Endothelial cell (in vitro differentiated cells): ENCODE measurements at regions not wholly inside any gene's neighbourhood (a gene's known extent, or its start where the extent isn't known, plus 50 kb on each side); places are given as distances from the start of the nearest gene placed in this dataset.

Experiments
- DNase-seq: peaks from one replicate; pipeline ENCODE4 v3.0.0; 2021; ENCODE audit warnings: low spot score
- H3K27ac Mint-ChIP-seq: one replicate; pipeline ENCODE4 v1.8.0; 2021; ENCODE audit warnings: mixed read lengths, inconsistent platforms; ENCODE audit not compliant: unreplicated experiment
- H3K27me3 Mint-ChIP-seq: one replicate; pipeline ENCODE4 v1.8.0; 2021; ENCODE audit warnings: mild to moderate bottlenecking, moderate library complexity, mixed read lengths, inconsistent platforms; ENCODE audit not compliant: unreplicated experiment
- H3K36me3 Mint-ChIP-seq: one replicate; pipeline ENCODE4 v1.8.0; 2021; ENCODE audit warnings: mild to moderate bottlenecking, low read depth, mixed read lengths, inconsistent platforms; ENCODE audit not compliant: unreplicated experiment
- H3K4me1 Mint-ChIP-seq: one replicate; pipeline ENCODE4 v1.8.0; 2021; ENCODE audit warnings: mild to moderate bottlenecking, mixed read lengths, inconsistent platforms; ENCODE audit not compliant: unreplicated experiment
- H3K4me3 Mint-ChIP-seq: one replicate; pipeline ENCODE4 v1.8.0; 2021; ENCODE audit warnings: mild to moderate bottlenecking, mixed read lengths, inconsistent platforms; ENCODE audit not compliant: unreplicated experiment
- H3K9me3 Mint-ChIP-seq: one replicate; pipeline ENCODE4 v1.8.0; 2021; ENCODE audit warnings: mixed read lengths, inconsistent platforms; ENCODE audit not compliant: unreplicated experiment
- TF ChIP-seq, protein P1 (sequence below): fragments of 200-600 bp; sonication (generic); IDR thresholded peaks from one replicate; pipeline ENCODE4 v1.5.0; 2021; ENCODE audit warnings: antibody characterized with exemption; ENCODE audit not compliant: unreplicated experiment

DNA sequence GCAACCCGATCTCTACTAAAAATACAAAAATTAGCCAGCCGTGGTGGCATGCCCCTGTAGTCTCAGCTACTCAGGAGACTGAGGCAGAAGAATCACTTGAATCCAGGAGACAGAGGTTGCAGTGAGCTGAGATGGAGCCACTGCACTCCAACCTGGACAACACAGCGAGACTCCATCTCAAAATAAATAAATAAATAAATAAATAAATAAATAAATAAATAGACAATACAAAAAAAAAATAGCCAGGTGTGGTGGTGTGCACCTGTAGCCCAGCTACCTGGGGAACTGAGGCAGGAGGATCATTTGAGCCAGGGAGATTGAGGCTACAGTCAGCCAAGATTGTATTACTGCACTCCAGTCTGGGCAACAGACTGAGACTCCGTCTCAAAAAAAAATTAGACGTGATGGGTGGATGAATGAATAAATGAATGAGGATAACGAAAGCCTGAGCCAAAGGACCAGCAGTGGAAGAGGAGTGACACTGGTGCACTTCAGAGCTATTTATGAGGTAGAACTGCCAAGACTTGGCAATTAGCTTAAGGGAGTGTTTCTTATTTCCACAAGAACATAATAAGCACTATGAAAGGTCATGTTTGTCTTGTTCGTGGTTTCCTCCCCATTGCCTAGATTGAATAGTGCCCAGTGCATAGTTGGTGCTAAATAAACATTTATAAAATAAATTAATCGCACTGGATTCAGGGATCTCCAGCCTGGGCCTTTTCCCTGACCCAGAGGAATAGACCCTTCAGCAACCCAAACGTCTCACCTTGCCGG is 232.2 kb downstream of the IDS start:
- TF ChIP-seq, protein P1, sequence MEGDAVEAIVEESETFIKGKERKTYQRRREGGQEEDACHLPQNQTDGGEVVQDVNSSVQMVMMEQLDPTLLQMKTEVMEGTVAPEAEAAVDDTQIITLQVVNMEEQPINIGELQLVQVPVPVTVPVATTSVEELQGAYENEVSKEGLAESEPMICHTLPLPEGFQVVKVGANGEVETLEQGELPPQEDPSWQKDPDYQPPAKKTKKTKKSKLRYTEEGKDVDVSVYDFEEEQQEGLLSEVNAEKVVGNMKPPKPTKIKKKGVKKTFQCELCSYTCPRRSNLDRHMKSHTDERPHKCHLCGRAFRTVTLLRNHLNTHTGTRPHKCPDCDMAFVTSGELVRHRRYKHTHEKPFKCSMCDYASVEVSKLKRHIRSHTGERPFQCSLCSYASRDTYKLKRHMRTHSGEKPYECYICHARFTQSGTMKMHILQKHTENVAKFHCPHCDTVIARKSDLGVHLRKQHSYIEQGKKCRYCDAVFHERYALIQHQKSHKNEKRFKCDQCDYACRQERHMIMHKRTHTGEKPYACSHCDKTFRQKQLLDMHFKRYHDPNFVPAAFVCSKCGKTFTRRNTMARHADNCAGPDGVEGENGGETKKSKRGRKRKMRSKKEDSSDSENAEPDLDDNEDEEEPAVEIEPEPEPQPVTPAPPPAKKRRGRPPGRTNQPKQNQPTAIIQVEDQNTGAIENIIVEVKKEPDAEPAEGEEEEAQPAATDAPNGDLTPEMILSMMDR = no peak
- no peaks in the 10 kb centered on the region for H3K9me3 Mint-ChIP-seq
- no peaks in the 10 kb centered on the region for H3K4me1 Mint-ChIP-seq
- H3K27me3 Mint-ChIP-seq = no peaks in the 10 kb centered on the region
- no peaks in the 10 kb centered on the region for H3K36me3 Mint-ChIP-seq
- H3K4me3 Mint-ChIP-seq = no peak overlapping the region
- no peak overlapping the region for H3K27ac Mint-ChIP-seq
- DNase-seq = no peak

DNA sequence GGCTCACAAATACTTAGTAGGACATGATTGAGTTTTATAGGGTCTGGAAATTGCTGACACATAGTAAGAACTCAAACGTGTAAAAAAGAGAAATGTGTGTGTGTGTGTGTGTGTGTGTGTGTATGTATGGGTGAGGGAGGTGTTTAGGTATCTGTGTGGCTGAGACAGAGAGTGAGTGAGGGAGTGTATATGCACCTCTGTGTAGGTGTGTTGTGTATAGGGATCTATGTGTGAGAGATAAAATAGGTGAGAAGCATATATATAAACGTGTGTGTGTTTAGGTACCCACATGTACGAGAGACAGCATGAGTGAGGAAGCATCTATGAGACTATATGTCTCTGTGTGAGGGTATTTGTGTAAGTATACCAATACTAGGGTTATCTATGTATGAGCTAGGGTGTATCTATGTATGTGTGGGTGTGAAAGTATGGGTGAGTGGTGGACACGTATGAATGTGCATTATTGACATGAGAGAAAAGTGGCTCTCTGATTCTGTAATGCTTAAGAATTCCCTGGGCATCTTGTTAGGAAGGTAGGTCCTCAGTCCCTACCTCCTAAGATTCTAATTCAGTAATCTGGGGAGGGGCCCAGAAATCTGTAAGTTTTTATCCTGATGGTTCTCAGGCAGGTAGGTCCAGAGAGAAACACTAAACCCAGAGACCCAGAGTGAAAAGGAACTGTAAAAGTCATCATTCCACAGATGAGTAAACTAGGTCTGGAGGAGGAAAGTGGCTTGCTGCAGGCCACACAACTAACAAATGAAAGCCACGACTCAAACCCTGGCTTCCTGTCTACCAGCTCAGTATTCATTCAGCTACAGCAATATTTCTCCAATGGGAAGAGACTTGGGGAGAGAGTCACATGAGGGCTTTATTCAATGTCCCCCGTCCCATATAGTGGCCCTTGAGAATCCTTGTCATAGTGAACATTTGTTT is 237.0 kb downstream of the IDS start:
- TF ChIP-seq, protein P1 = no peak
- Mint-ChIP-seq H3K27ac (no peak overlapping the region), H3K4me1 (no peaks in the 10 kb centered on the region), H3K36me3 (no peaks in the 10 kb centered on the region), H3K27me3 (no peaks in the 10 kb centered on the region), H3K4me3 (no peak overlapping the region), H3K9me3 (no peaks in the 10 kb centered on the region)
- no peak for DNase-seq

DNA sequence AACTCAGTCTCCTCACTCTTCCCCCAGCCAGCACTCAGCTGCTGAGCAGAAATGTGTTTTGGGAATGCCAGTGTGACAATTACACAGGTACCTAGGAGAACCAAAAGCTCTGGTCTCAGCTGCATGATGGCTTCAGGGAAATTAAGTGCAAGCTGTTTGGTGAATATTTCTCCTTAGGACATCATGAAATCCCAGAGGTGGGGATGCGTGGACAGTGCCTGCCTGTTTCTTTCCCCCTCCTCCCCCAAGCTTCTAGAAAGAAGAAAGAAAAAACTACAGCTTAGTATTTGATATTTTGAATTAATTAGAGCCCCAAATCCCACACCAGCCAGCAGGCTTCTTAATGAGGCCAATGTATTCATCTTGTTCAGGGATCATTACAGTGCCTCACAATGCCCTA is 243.0 kb downstream of the IDS start:
- Mint-ChIP-seq H3K27me3 (no peaks in the 10 kb centered on the region), H3K9me3 (no peaks in the 10 kb centered on the region), H3K4me1 (no peaks in the 10 kb centered on the region), H3K27ac (no peak overlapping the region), H3K36me3 (no peaks in the 10 kb centered on the region), H3K4me3 (no peak overlapping the region)
- TF ChIP-seq, protein P1 = no peak
- no peak for DNase-seq

DNA sequence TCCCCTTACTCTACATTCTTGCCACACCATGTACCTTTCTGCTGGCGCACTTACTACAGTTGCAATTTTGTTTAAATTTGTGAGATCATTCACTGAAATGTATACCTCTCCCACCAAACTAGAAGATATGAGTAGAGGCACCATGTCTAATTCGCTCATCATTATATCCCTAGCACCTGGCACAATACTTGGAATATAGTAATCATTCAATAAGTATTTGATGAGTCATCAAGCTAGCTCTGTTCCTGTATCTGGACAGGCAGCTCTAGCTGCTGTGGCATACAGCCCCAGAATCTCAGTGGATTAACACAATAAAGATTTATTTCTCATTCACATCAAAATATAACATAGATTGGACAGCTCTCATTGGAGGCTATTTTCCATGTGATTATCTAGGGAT is 245.9 kb downstream of the IDS start:
- Mint-ChIP-seq H3K27ac (no peak overlapping the region), H3K4me1 (no peaks in the 10 kb centered on the region), H3K36me3 (no peaks in the 10 kb centered on the region), H3K9me3 (no peaks in the 10 kb centered on the region), H3K27me3 (peaks cover 2% of the 10 kb centered on the region), H3K4me3 (no peak overlapping the region)
- TF ChIP-seq, protein P1 = no peak
- no peak for DNase-seq

DNA sequence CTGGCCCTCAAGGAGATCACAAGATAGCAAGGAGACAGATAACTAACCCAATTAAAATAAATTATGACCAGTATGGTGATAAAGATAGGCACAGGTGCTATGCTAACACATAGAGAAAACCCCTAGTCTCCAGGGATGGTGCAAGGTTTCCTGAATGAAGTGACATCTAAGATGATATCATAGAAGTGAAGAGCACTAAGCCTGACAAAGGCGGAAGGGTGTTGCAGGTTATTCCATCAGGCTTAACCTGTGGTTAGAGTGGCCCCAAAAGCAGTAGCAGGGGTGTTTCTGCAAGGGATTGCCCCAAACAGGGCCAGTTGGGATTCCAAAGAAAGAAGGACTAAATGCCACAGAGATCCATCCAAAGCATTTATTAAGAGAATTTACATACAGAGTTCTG is 249.2 kb downstream of the IDS start:
- H3K36me3 Mint-ChIP-seq = no peaks in the 10 kb centered on the region
- no peaks in the 10 kb centered on the region for H3K9me3 Mint-ChIP-seq
- no peak for DNase-seq
- no peak overlapping the region for H3K4me3 Mint-ChIP-seq
- no peaks in the 10 kb centered on the region for H3K4me1 Mint-ChIP-seq
- H3K27ac Mint-ChIP-seq = no peak overlapping the region
- peaks cover 2% of the 10 kb centered on the region for H3K27me3 Mint-ChIP-seq
- TF ChIP-seq, protein P1 = no peak
